ENCODE measurements at regions not wholly inside any gene's neighbourhood (a gene's known extent, or its start where the extent isn't known, plus 50 kb on each side); places are given as distances from the start of the nearest gene placed in this dataset.

DNA sequence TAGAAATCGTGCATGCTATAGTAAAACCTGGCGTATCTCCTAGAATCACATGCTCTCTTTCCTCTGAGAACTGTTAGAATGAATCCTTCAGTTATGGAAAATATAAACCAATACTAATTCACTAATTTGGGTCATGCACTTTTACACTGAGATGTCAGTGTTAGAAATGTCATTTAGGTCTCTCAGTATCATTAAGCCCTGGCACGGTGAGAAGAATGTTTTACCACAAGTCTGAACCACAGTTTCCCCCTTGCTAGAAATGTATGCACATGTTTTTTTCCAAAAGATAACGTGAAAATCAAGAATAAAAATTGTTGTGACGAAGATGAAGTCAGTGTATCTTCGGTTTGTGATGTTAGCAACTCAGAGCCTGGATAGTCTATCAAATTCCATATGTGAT is 1062.7 kb upstream of the NCAM2 start:
- ChIA-PET RAD21 (ENCODE audit: low non-redundant PET in 1 of 2, low total read pairs in 2 of 2, uncharacterized antibody in 2 of 2, unreplicated experiment in 2 of 2) (no interaction called here), POLR2A (no interaction called here), CTCF (no interaction called here)
- H3K4me3 ChIP-seq (replicated peaks in 1 of 2; ENCODE audit: low read depth in 1 of 2, low read length in 2 of 2): no peak overlapping the region
- no peak for ATAC-seq
- no peaks in the 10 kb centered on the region for H3K9me2 ChIP-seq (ENCODE audit: insufficient read depth)
- H3K9ac ChIP-seq (ENCODE audit: low read length): no peak overlapping the region
- TF ChIP-seq ZFX (IDR thresholded peaks at IDR 0.05) (no peak), EZH2 (IDR thresholded peaks at IDR 0.05) (no peak), POLR2AphosphoS5 (IDR thresholded peaks at IDR 0.05; ENCODE audit: low read depth, low read length) (no peak), RAD21 (IDR thresholded peaks at IDR 0.05; ENCODE audit: low read depth) (no peak), ZNF274 (IDR thresholded peaks at IDR 0.05; ENCODE audit: low read depth, low read length) (no peak)
- TF ChIP-seq, protein P1, sequence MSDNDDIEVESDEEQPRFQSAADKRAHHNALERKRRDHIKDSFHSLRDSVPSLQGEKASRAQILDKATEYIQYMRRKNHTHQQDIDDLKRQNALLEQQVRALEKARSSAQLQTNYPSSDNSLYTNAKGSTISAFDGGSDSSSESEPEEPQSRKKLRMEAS (IDR thresholded peaks at IDR 0.05): no peak
- no peaks in the 10 kb centered on the region for H3K4me1 ChIP-seq (ENCODE audit: control insufficient read depth in 1 of 2, insufficient read depth in 2 of 2, low read length in 2 of 2)
- DNase-seq (ENCODE audit: low read depth, low spot score): no peak
- H4K20me1 ChIP-seq (ENCODE audit: insufficient read depth): no peaks in the 10 kb centered on the region
- BruUV-seq (replicated peaks): no TSS peak
- no peak overlapping the region for H3K4me2 ChIP-seq (ENCODE audit: low read length)
- intact Hi-C loops (cut with micrococcal nuclease): no loop called here
- no peaks in the 10 kb centered on the region for H3K36me3 ChIP-seq (ENCODE audit: control insufficient read depth in 1 of 2, insufficient read depth in 2 of 2, low read length in 2 of 2)
- H3K27ac ChIP-seq (ENCODE audit: low read depth, low read length): no peak overlapping the region
- no peaks in the 10 kb centered on the region for H3K27me3 ChIP-seq (ENCODE audit: insufficient read depth, low read length)
- no peaks in the 10 kb centered on the region for H3K79me2 ChIP-seq (ENCODE audit: insufficient read depth, low read length)
- no peak overlapping the region for H2AFZ ChIP-seq (ENCODE audit: low read depth, low read length, poor library complexity, severe bottlenecking)
- H3K9me3 ChIP-seq (ENCODE audit: control insufficient read depth in 1 of 2, insufficient read depth in 1 of 2, low read depth in 1 of 2, low read length in 2 of 2): peaks cover 22 to 36% of the 10 kb centered on the region in 2 experiments; a peak in 2 of 4 replicates

DNA sequence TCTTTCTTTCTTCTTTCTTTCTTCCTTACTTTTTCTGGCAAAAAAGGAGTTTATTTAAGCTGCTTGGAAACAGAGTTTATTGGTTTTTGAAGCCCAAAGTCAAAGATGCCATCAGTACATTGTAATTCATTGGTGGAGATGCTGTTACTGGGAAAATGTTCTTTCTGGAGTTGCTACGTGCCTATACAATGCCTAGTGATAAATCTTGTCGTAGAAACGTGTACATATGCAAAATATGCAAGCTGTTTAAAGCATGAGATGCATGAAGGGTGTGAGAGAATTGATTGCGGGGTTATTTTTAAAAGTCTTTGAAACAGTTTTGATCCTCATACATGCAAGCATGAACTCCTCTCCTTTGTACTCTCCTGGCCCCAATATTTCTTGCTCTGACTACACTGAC is 1060.6 kb upstream of the NCAM2 start:
- Histone ChIP-seq H4K20me1 (ENCODE audit: insufficient read depth) (no peaks in the 10 kb centered on the region), H3K9me3 (ENCODE audit: control insufficient read depth in 1 of 2, insufficient read depth in 1 of 2, low read depth in 1 of 2, low read length in 2 of 2) (peaks cover 23 to 30% of the 10 kb centered on the region in 2 experiments; a peak in 2 of 4 replicates), H3K9ac (ENCODE audit: low read length) (no peak overlapping the region), H3K27ac (ENCODE audit: low read depth, low read length) (no peak overlapping the region), H3K36me3 (ENCODE audit: control insufficient read depth in 1 of 2, insufficient read depth in 2 of 2, low read length in 2 of 2) (no peaks in the 10 kb centered on the region), H3K79me2 (ENCODE audit: insufficient read depth, low read length) (no peaks in the 10 kb centered on the region), H2AFZ (ENCODE audit: low read depth, low read length, poor library complexity, severe bottlenecking) (no peak overlapping the region), H3K4me1 (ENCODE audit: control insufficient read depth in 1 of 2, insufficient read depth in 2 of 2, low read length in 2 of 2) (no peaks in the 10 kb centered on the region), H3K27me3 (ENCODE audit: insufficient read depth, low read length) (no peaks in the 10 kb centered on the region), H3K9me2 (ENCODE audit: insufficient read depth) (no peaks in the 10 kb centered on the region), H3K4me2 (ENCODE audit: low read length) (no peak overlapping the region), H3K4me3 (replicated peaks in 1 of 2; ENCODE audit: low read depth in 1 of 2, low read length in 2 of 2) (no peak overlapping the region)
- no TSS peak for BruUV-seq (replicated peaks)
- POLR2A ChIA-PET: no interaction called here
- intact Hi-C loops (cut with micrococcal nuclease): no loop called here
- ATAC-seq: no peak
- RAD21 ChIA-PET (ENCODE audit: low non-redundant PET in 1 of 2, low total read pairs in 2 of 2, uncharacterized antibody in 2 of 2, unreplicated experiment in 2 of 2): no interaction called here
- no peak for DNase-seq (ENCODE audit: low read depth, low spot score)
- CTCF ChIA-PET: no interaction called here
- TF ChIP-seq TCF7L2 (IDR thresholded peaks at IDR 0.05; ENCODE audit: borderline replicate concordance, extremely low read depth, insufficient read depth, insufficient read length) (no peak), EZH2phosphoT487 (IDR thresholded peaks at IDR 0.05; ENCODE audit: borderline replicate concordance) (no peak), ZNF274 (IDR thresholded peaks at IDR 0.05; ENCODE audit: low read depth, low read length) (no peak), CEBPB (IDR thresholded peaks at IDR 0.05; ENCODE audit: low read depth) (no peak), CBX3 (IDR thresholded peaks at IDR 0.05; ENCODE audit: low read depth) (no peak)
- TF ChIP-seq, protein P2, sequence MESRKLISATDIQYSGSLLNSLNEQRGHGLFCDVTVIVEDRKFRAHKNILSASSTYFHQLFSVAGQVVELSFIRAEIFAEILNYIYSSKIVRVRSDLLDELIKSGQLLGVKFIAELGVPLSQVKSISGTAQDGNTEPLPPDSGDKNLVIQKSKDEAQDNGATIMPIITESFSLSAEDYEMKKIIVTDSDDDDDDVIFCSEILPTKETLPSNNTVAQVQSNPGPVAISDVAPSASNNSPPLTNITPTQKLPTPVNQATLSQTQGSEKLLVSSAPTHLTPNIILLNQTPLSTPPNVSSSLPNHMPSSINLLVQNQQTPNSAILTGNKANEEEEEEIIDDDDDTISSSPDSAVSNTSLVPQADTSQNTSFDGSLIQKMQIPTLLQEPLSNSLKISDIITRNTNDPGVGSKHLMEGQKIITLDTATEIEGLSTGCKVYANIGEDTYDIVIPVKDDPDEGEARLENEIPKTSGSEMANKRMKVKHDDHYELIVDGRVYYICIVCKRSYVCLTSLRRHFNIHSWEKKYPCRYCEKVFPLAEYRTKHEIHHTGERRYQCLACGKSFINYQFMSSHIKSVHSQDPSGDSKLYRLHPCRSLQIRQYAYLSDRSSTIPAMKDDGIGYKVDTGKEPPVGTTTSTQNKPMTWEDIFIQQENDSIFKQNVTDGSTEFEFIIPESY (IDR thresholded peaks at IDR 0.05; ENCODE audit: extremely low read depth, insufficient replicate concordance, low read length): no peak
- TF ChIP-seq, protein P1 (IDR thresholded peaks at IDR 0.05): no peak
- TF ChIP-seq, protein P3, sequence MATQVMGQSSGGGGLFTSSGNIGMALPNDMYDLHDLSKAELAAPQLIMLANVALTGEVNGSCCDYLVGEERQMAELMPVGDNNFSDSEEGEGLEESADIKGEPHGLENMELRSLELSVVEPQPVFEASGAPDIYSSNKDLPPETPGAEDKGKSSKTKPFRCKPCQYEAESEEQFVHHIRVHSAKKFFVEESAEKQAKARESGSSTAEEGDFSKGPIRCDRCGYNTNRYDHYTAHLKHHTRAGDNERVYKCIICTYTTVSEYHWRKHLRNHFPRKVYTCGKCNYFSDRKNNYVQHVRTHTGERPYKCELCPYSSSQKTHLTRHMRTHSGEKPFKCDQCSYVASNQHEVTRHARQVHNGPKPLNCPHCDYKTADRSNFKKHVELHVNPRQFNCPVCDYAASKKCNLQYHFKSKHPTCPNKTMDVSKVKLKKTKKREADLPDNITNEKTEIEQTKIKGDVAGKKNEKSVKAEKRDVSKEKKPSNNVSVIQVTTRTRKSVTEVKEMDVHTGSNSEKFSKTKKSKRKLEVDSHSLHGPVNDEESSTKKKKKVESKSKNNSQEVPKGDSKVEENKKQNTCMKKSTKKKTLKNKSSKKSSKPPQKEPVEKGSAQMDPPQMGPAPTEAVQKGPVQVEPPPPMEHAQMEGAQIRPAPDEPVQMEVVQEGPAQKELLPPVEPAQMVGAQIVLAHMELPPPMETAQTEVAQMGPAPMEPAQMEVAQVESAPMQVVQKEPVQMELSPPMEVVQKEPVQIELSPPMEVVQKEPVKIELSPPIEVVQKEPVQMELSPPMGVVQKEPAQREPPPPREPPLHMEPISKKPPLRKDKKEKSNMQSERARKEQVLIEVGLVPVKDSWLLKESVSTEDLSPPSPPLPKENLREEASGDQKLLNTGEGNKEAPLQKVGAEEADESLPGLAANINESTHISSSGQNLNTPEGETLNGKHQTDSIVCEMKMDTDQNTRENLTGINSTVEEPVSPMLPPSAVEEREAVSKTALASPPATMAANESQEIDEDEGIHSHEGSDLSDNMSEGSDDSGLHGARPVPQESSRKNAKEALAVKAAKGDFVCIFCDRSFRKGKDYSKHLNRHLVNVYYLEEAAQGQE (IDR thresholded peaks at IDR 0.05; ENCODE audit: low read depth): no peak

Data from HCT116 (cell line).